H9 (cell line): ENCODE measurements at regions not wholly inside any gene's neighbourhood (a gene's known extent, or its start where the extent isn't known, plus 50 kb on each side); places are given as distances from the start of the nearest gene placed in this dataset.

Experiments
- DNase-seq: peaks from one replicate; pipeline ENCODE4 v3.0.0-alpha.2; 2017
- H2AFZ ChIP-seq: one replicate; pipeline ENCODE4 v1.6.1; 2013; ENCODE audit warnings: mild to moderate bottlenecking, low read length, control low read depth, moderate library complexity
- H2AK5ac ChIP-seq: 2 replicates; pipeline ENCODE4 v1.6.1; 2013; ENCODE audit warnings: low read length, control low read depth, mixed read lengths; ENCODE audit not compliant: insufficient read length
- H2BK120ac ChIP-seq: one replicate; pipeline ENCODE4 v1.6.1; 2013; ENCODE audit warnings: low read depth, mild to moderate bottlenecking, low read length, control low read depth, inconsistent platforms; ENCODE audit not compliant: poor library complexity, severe bottlenecking
- H2BK12ac ChIP-seq: 2 replicates; pipeline ENCODE4 v1.6.1; 2013; ENCODE audit warnings: low read length, control low read depth, mixed read lengths, low read depth; ENCODE audit not compliant: insufficient read length
- H2BK15ac ChIP-seq: 2 replicates; pipeline ENCODE4 v1.6.1; 2013; ENCODE audit warnings: low read depth, low read length, control low read depth
- H2BK20ac ChIP-seq: one replicate; pipeline ENCODE4 v1.6.1; 2013; ENCODE audit warnings: low read depth, mild to moderate bottlenecking, low read length, control low read depth, inconsistent platforms; ENCODE audit not compliant: poor library complexity, severe bottlenecking
- H2BK5ac ChIP-seq: 2 replicates; pipeline ENCODE4 v1.6.1; 2013; ENCODE audit warnings: low read length, control low read depth, mixed read lengths; ENCODE audit not compliant: insufficient read length
- H3K14ac ChIP-seq: 2 replicates; pipeline ENCODE4 v1.6.1; 2013; ENCODE audit warnings: low read length, control low read depth; ENCODE audit not compliant: insufficient read depth
- H3K18ac ChIP-seq: 2 replicates; pipeline ENCODE4 v1.6.1; 2013; ENCODE audit warnings: low read depth, mild to moderate bottlenecking, mixed read lengths, low read length, control low read depth; ENCODE audit not compliant: insufficient read length
- H3K23ac ChIP-seq: 2 replicates; pipeline ENCODE4 v1.6.1; 2013; ENCODE audit warnings: low read length, control low read depth, mixed read lengths, low read depth; ENCODE audit not compliant: insufficient read length
- H3K23me2 ChIP-seq: 2 replicates; pipeline ENCODE4 v1.6.1; 2013; ENCODE audit warnings: low read depth, mild to moderate bottlenecking, mixed read lengths, low read length, control low read depth; ENCODE audit not compliant: insufficient read length, poor library complexity, severe bottlenecking
- H3K27ac ChIP-seq: 2 replicates; pipeline ENCODE4 v1.5.1; 2013; ENCODE audit warnings: low read length, control low read depth, mixed read lengths, low read depth; ENCODE audit not compliant: insufficient read length
- H3K27me3 ChIP-seq: 2 replicates; pipeline ENCODE4 v1.6.1; 2013; ENCODE audit warnings: low read length, control low read depth, inconsistent platforms; ENCODE audit not compliant: insufficient read depth
- H3K4ac ChIP-seq: 2 replicates; pipeline ENCODE4 v1.6.1; 2013; ENCODE audit warnings: low read depth, mild to moderate bottlenecking, control low read depth, inconsistent platforms, low read length, moderate library complexity
- H3K4me1 ChIP-seq: 2 replicates; pipeline ENCODE4 v1.6.1; 2013; ENCODE audit warnings: low read length, control low read depth, inconsistent platforms; ENCODE audit not compliant: insufficient read depth
- H3K4me2 ChIP-seq: 2 replicates; pipeline ENCODE4 v1.6.1; 2013; ENCODE audit warnings: low read length, control low read depth, mixed read lengths; ENCODE audit not compliant: insufficient read length, insufficient read depth
- H3K56ac ChIP-seq: 2 replicates; pipeline ENCODE4 v1.6.1; 2013; ENCODE audit warnings: low read depth, mild to moderate bottlenecking, mixed read lengths, low read length, control low read depth; ENCODE audit not compliant: insufficient read length
- H3K79me1 ChIP-seq: 2 replicates; pipeline ENCODE4 v1.6.1; 2013; ENCODE audit warnings: low read depth, mild to moderate bottlenecking, moderate library complexity, low read length, control low read depth, inconsistent platforms; ENCODE audit not compliant: insufficient read depth, poor library complexity, severe bottlenecking
- H3K79me2 ChIP-seq: 2 replicates; pipeline ENCODE4 v1.6.1; 2013; ENCODE audit warnings: low read length, control low read depth, inconsistent platforms; ENCODE audit not compliant: insufficient read depth
- H3K9ac ChIP-seq: 2 replicates; pipeline ENCODE4 v1.6.1; 2013; ENCODE audit warnings: low read length, control low read depth, mixed read lengths; ENCODE audit not compliant: insufficient read length; ENCODE audit errors: extremely low read depth
- H3K9me3 ChIP-seq: one replicate; pipeline ENCODE4 v1.6.1; 2013; ENCODE audit warnings: low read depth, low read length, inconsistent platforms; ENCODE audit not compliant: control insufficient read depth
- H3T11ph ChIP-seq: one replicate; pipeline ENCODE4 v1.6.1; 2013; ENCODE audit warnings: mild to moderate bottlenecking, low read length, control low read depth, inconsistent platforms
- H4K20me1 ChIP-seq: one replicate; pipeline ENCODE4 v1.6.1; 2013; ENCODE audit not compliant: control insufficient read depth, insufficient read length, insufficient read depth
- H4K5ac ChIP-seq: 2 replicates; pipeline ENCODE4 v1.6.1; 2013; ENCODE audit warnings: low read depth, mild to moderate bottlenecking, mixed read lengths, low read length, control low read depth; ENCODE audit not compliant: insufficient read length
- H4K8ac ChIP-seq: replicated peaks from 2 replicates; pipeline ENCODE4 v1.6.1; 2013; ENCODE audit warnings: low read length, control low read depth, mixed read lengths, low read depth; ENCODE audit not compliant: insufficient read length
- H4K91ac ChIP-seq: 2 replicates; pipeline ENCODE4 v1.6.1; 2013; ENCODE audit warnings: low read depth, mild to moderate bottlenecking, moderate library complexity, mixed read lengths, low read length, control low read depth; ENCODE audit not compliant: insufficient read length
- H3K27ac Mint-ChIP-seq, 3 experiments: 2 replicates in 2 of 3; 3 replicates in 1 of 3; pipeline ENCODE4 v1.8.0; 2020 to 2021; ENCODE audit warnings: mixed read lengths in 3 of 3, mild to moderate bottlenecking in 1 of 3, moderate library complexity in 1 of 3
- H3K27me3 Mint-ChIP-seq: 2 replicates; pipeline ENCODE4 v1.8.0; 2021; ENCODE audit warnings: low read depth, mild to moderate bottlenecking, moderate library complexity, mixed read lengths
- H3K36me3 Mint-ChIP-seq, 3 experiments: 2 replicates in 2 of 3; 3 replicates in 1 of 3; pipeline ENCODE4 v1.8.0; 2020 to 2021; ENCODE audit warnings: low read depth in 3 of 3, mixed read lengths in 3 of 3; ENCODE audit not compliant: insufficient read depth in 1 of 3
- H3K4me1 Mint-ChIP-seq, 2 experiments: 2 replicates each; pipeline ENCODE4 v1.8.0; 2020; ENCODE audit warnings: mixed read lengths in 2 of 2
- H3K4me3 Mint-ChIP-seq, 2 experiments: 2 replicates in 1 of 2; 3 replicates in 1 of 2; pipeline ENCODE4 v1.8.0; 2020 to 2021; ENCODE audit warnings: mild to moderate bottlenecking in 2 of 2, mixed read lengths in 2 of 2, moderate library complexity in 1 of 2
- H3K9me3 Mint-ChIP-seq, 2 experiments: 2 replicates in 1 of 2; 3 replicates in 1 of 2; pipeline ENCODE4 v1.8.0; 2020; ENCODE audit warnings: mild to moderate bottlenecking in 2 of 2, mixed read lengths in 2 of 2, moderate library complexity in 1 of 2
- CTCF ChIP-seq: fragments of 200-600 bp; sonication (generic); conservative IDR thresholded peaks from 3 replicates; pipeline ENCODE4 v1.8.0; 2021; ENCODE audit warnings: antibody characterized with exemption, mild to moderate bottlenecking
- WGBS: extraction: QIAGEN DNeasy Blood & Tissue Kit; methylation state at CpG from one replicate; pipeline ENCODE4 v1.1.7; 2013; ENCODE audit warnings: missing lambda C conversion rate, low lambda C conversion rate, mixed read lengths; ENCODE audit not compliant: insufficient read length; ENCODE audit errors: extremely low coverage; 5-methylcytosine and 5-hydroxymethylcytosine counted together

- H2BK15ac ChIP-seq = no peak overlapping the region
- no peak overlapping the region for H2BK5ac ChIP-seq
- no peaks in the 10 kb centered on the region for H3K9me3 Mint-ChIP-seq
These were observed 585.7 kb upstream of the CBLB start for GRCh38 chr3:106454497-106454896.

More at GRCh38 chr3:106454497-106454896, 585.7 kb upstream of the CBLB start:
- Histone ChIP-seq H3K79me2 (no peaks in the 10 kb centered on the region), H4K8ac (no peak overlapping the region), H3K4ac (no peak overlapping the region), H3T11ph (no peak overlapping the region), H3K79me1 (no peaks in the 10 kb centered on the region), H4K91ac (no peak overlapping the region), H2AK5ac (no peak overlapping the region), H2BK20ac (no peak overlapping the region), H3K27me3 (no peaks in the 10 kb centered on the region), H2AFZ (no peak overlapping the region), H2BK12ac (no peak overlapping the region), H2BK120ac (no peak overlapping the region), H4K5ac (no peak overlapping the region), H3K23ac (no peak overlapping the region), H3K9me3 (no peaks in the 10 kb centered on the region), H3K9ac (no peak overlapping the region), H3K23me2 (no peaks in the 10 kb centered on the region), H3K14ac (no peak overlapping the region), H3K4me1 (0 out of 2 replicates have a peak, but pooled peaks cover 3% of the 10 kb centered on the region), H4K20me1 (no peaks in the 10 kb centered on the region), H3K18ac (no peak overlapping the region), H3K27ac (no peak overlapping the region), H3K56ac (no peak overlapping the region), H3K4me2 (no peak overlapping the region)
- no peak for TF ChIP-seq CTCF
- Mint-ChIP-seq H3K4me3 (no peak overlapping the region), H3K36me3 (peaks cover 0 to 4% (median 0%) of the 10 kb centered on the region in 3 experiments; a peak in 4 of 7 replicates), H3K27ac (peak overlapping the region in 1 of 3 experiments; percentile 72; a peak in 1 of 7 replicates), H3K4me1 (peaks cover 4 to 15% of the 10 kb centered on the region in 2 experiments), H3K27me3 (no peaks in the 10 kb centered on the region)
- no CpG with 5 or more reads among the region's 4 CpGs for WGBS
- no peak for DNase-seq
